Activated CD4-positive, alpha-beta T cell treated with anti-CD3 and anti-CD28 coated beads, Interleukin-2, amount 10 ng/mL, durations not matched to agents 24 days and 14 days (primary cell): ENCODE measurements at regions not wholly inside any gene's neighbourhood (a gene's known extent, or its start where the extent isn't known, plus 50 kb on each side); places are given as distances from the start of the nearest gene placed in this dataset.

Experiments
- DNase-seq: peaks from one replicate; pipeline ENCODE4 v3.0.0; 2022
- H3K27ac Mint-ChIP-seq: one replicate; pipeline ENCODE4 v1.8.0; 2022; ENCODE audit warnings: mild to moderate bottlenecking, mixed read lengths
- H3K27me3 Mint-ChIP-seq: one replicate; pipeline ENCODE4 v1.8.0; 2022; ENCODE audit warnings: mixed read lengths
- H3K36me3 Mint-ChIP-seq: one replicate; pipeline ENCODE4 v1.8.0; 2022; ENCODE audit warnings: low read depth, mild to moderate bottlenecking, mixed read lengths
- H3K4me1 Mint-ChIP-seq: one replicate; pipeline ENCODE4 v1.8.0; 2021; ENCODE audit warnings: mixed read lengths
- H3K4me3 Mint-ChIP-seq: one replicate; pipeline ENCODE4 v1.8.0; 2022; ENCODE audit warnings: mild to moderate bottlenecking, moderate library complexity, mixed read lengths
- H3K9me3 Mint-ChIP-seq: one replicate; pipeline ENCODE4 v1.8.0; 2021; ENCODE audit warnings: mixed read lengths
- intact Hi-C: fragments of 100-400 bp; cut with micrococcal nuclease; formaldehyde crosslinking; loops from one replicate; pipeline ENCODE4 v1.15.1; 2023

DNA sequence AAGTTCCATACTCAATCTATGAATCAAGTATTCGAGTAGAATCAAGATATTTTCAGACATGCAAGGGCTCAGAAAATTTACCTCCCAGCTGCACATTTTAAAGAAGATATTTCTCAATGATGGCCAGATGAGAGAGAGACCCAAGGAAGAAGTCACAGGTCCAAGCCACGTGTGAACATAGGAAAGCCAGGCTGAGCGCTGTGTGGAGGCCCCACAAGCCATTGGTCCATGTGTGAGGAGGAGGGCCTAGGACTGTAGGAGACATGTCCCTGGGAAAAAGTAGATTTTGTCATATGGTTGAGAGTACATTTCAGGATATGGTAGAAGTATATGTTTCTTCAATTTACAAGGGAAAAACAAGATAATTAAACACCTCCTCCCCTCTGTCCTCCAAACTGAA lies 115.8 kb upstream of the RPS23 start:
- Mint-ChIP-seq H3K27me3 (peaks cover 2% of the 10 kb centered on the region), H3K27ac (no peak overlapping the region), H3K4me1 (peaks cover 9% of the 10 kb centered on the region), H3K4me3 (no peak overlapping the region), H3K9me3 (peaks cover 14% of the 10 kb centered on the region), H3K36me3 (no peaks in the 10 kb centered on the region)
- DNase-seq = no peak
- intact Hi-C loops = no loop called here

DNA sequence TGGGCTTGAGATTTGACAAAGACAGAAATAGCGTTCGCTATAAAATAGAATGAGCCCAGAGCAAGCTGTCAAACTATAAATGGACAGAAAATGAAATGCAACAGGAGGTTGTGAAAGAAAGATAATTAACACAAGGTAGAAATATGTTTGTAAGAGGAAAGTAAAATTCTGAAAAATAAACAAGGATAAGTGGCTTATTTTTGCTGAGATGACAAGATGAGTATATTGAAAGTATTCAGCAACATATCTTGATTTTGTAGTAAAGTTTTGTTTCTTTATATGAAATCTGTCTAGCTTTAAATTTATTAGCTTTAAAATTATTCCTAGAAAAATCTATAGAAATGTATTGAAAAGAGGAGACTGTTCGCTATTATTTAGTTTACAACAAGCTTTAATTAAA lies 111.9 kb upstream of the RPS23 start:
- intact Hi-C loops = no loop called here
- peaks cover 5% of the 10 kb centered on the region for H3K36me3 Mint-ChIP-seq
- peaks cover 15% of the 10 kb centered on the region for H3K4me1 Mint-ChIP-seq
- no peak for DNase-seq
- peaks cover 24% of the 10 kb centered on the region for H3K9me3 Mint-ChIP-seq
- H3K4me3 Mint-ChIP-seq = no peak overlapping the region
- no peak overlapping the region for H3K27ac Mint-ChIP-seq
- no peaks in the 10 kb centered on the region for H3K27me3 Mint-ChIP-seq

DNA sequence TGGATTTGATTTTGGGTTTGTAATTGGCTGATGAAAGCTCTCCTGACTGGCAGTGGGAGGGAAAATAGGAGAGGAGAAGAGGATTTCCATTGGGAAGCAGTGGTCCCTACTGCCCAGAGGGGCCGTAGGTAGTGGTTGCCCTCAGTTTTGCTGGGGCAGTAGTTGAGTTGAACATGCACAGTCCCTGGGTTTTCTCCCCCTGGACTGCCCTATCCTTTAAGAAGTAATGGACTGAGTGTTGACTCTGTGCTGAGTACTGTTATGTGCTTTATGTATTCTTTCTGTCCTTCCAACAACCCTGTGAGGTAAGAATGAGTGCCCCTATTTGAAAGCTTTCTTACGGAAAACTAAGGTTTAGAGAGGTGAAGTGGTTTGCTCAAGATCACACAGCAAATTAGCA lies 111.2 kb upstream of the RPS23 start:
- peaks cover 18% of the 10 kb centered on the region for H3K4me1 Mint-ChIP-seq
- DNase-seq = no peak
- H3K27ac Mint-ChIP-seq = peak overlapping the region; percentile 85
- H3K27me3 Mint-ChIP-seq = no peaks in the 10 kb centered on the region
- peaks cover 30% of the 10 kb centered on the region for H3K9me3 Mint-ChIP-seq
- peak overlapping the region; percentile 53 for H3K4me3 Mint-ChIP-seq
- intact Hi-C loops = loop anchor here (1.0 kb wide), 1 partner anchor 32 kb away; no protein-coding TSS in a partner anchor
- H3K36me3 Mint-ChIP-seq = peaks cover 5% of the 10 kb centered on the region

DNA sequence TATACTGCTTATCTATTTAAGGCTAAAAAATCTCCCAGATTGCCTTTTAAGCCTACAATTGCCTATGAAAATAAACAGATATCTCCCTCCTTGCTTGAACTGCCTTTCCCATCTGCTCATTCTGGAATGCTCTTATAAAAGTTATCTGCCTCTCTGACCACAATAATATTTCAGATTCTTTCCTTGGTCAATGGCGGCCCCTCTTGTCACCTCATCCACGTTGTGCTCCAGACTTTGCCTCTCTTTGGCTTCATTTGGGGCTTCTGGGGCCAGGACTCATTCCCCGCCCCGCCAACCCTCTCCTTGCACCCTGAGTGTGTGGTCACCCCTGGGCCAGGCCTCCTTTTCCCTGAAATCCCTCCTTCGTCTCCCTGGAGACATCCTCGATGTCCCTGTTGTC lies 110.0 kb upstream of the RPS23 start:
- Mint-ChIP-seq H3K36me3 (peaks cover 5% of the 10 kb centered on the region), H3K4me3 (no peak overlapping the region), H3K4me1 (peaks cover 18% of the 10 kb centered on the region), H3K9me3 (peaks cover 35% of the 10 kb centered on the region), H3K27me3 (no peaks in the 10 kb centered on the region), H3K27ac (peak overlapping the region; percentile 10)
- no peak for DNase-seq
- intact Hi-C loops = loop anchor here (1.0 kb wide), 1 partner anchor 22 kb away; no protein-coding TSS in a partner anchor

DNA sequence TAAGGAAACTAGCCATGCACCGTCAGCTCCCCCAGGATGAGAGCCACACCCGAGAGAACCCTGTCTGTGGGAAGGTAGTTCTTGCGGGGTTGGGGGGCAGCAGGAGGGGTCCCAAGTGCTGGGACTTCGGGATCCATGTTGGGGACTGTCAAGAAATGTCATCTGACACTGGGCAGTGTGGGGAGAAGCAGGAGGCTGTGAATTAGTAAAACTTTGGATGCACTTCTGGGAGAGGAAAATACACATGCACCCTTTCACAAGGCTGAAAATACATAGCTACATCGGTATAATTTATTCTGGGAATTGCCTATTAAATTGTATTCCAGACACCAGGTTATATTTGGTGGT lies 109.6 kb upstream of the RPS23 start:
- H3K9me3 Mint-ChIP-seq = peaks cover 35% of the 10 kb centered on the region
- peaks cover 5% of the 10 kb centered on the region for H3K36me3 Mint-ChIP-seq
- H3K4me3 Mint-ChIP-seq = no peak overlapping the region
- intact Hi-C loops = loop anchor here (1.0 kb wide), 1 partner anchor 23 kb away; no protein-coding TSS in a partner anchor
- H3K4me1 Mint-ChIP-seq = peaks cover 18% of the 10 kb centered on the region
- H3K27me3 Mint-ChIP-seq = no peaks in the 10 kb centered on the region
- DNase-seq = peak; percentile 47
- H3K27ac Mint-ChIP-seq = no peak overlapping the region

DNA sequence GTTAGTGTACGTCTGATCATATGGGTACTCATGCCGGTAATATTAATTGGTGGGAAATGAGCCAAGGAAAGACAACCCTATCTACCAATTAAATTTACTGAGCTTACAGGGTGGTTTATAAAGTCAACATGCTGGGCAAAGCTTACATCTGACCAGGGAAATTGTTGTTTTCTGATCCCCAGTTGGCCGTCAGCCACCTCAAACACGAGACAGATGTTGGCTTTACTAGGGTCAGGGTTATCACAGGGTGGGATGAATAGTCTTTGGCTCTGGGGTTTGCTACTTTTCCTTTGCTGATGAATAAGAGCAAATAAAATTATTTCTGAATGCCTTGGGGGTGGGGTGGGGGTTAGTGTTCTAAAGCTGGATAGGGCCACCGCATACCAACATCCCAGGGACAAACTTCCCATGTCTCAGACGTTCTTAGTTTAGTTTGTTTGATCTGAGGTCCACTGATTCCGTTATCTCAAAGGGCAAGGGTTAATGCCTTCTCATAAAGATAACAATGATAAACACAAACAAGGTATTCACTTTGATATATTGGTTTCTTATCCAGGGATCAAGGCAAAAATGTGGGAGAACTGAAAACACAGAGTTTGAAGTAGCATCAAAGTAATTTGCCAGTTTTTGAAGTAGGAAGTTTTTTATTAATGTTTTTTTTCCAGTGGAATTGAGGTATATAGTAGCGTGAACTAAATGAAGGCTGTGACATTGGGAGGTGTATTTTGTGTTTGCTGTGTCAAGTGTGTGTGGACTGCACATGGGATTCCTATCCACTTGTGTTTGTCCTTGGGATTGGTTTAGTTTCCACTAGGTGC lies 109.1 kb upstream of the RPS23 start:
- Mint-ChIP-seq H3K9me3 (peaks cover 35% of the 10 kb centered on the region), H3K4me1 (peaks cover 18% of the 10 kb centered on the region), H3K27me3 (no peaks in the 10 kb centered on the region), H3K27ac (no peak overlapping the region), H3K36me3 (peaks cover 5% of the 10 kb centered on the region), H3K4me3 (no peak overlapping the region)
- DNase-seq = no peak
- intact Hi-C loops = no loop called here

DNA sequence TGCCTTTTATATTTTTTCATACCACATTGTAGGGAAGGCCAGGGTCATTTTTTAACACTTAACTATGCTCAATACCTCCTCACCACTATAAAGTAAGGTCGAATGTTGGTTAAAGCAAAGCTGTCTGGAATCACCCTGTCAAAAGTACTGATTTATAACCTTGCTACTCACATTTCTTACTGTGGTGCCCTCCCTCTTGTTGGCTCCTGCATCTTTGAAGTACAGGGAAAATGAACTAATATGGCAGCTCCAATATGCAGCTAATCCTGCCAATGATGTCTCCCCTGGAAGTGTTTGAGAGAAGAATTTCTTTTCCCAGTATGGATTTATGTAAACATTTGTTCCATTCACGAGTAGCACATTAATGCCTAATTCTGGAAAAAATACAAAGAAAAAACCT lies 108.4 kb upstream of the RPS23 start:
- intact Hi-C loops = no loop called here
- no peak for DNase-seq
- H3K27me3 Mint-ChIP-seq = no peaks in the 10 kb centered on the region
- H3K4me3 Mint-ChIP-seq = no peak overlapping the region
- H3K36me3 Mint-ChIP-seq = peaks cover 5% of the 10 kb centered on the region
- H3K4me1 Mint-ChIP-seq = peaks cover 18% of the 10 kb centered on the region
- no peak overlapping the region for H3K27ac Mint-ChIP-seq
- H3K9me3 Mint-ChIP-seq = peaks cover 30% of the 10 kb centered on the region

DNA sequence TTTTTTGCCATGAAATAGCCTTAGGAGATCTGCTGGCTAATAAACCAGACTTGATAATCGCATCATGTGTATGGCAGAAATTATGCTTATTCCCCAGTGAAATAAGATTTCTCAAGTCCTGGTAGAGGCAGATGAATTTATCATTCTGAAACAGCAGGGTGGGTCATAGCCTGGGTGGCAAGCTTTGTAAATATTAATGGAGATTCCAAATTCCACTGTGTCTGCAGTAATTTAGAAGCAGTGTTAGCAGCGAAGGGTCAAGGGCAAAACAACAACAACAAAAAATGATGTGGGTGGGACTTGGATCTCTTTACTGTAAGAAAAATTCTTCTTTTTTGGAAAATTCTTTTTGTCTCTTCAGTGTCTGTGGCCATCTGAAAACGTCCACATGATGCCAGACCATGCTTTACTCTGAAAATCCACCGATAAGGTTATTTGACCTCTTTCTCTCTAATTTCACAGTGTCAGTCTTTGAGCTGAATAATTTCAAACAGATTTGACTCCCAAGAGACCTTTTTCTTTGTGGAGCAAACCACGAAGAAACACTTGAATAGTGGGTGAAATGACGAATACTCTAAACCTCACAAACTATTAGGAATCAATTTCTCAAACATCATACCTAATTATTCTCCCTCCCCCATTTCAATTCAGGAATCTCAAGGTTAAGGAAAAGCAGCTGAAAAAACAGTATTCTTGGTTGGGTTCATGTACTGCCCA lies 106.0 kb upstream of the RPS23 start:
- Mint-ChIP-seq H3K4me1 (peaks cover 11% of the 10 kb centered on the region), H3K27ac (no peak overlapping the region), H3K27me3 (no peaks in the 10 kb centered on the region), H3K4me3 (no peak overlapping the region), H3K36me3 (peaks cover 9% of the 10 kb centered on the region), H3K9me3 (peaks cover 37% of the 10 kb centered on the region)
- DNase-seq = no peak
- intact Hi-C loops = no loop called here

DNA sequence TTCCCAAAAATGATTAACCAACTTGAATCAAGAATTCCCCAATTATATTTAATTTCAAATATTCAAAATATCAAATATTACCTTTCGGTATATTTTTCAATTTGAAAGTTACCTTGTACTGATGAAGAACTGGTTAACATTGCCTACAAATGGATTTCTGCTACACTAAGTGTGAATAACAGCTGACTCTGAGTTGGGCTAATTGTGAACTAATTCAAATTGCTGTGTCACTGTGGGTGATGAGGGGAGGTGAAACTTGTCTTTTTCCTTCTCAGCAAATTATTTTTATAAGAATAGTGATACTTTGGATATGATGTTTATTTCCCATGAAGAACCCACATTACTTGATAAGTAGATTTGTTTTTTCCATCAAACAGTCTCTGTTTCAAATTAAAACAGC lies 103.4 kb upstream of the RPS23 start:
- H3K27ac Mint-ChIP-seq = no peak overlapping the region
- H3K9me3 Mint-ChIP-seq = peaks cover 48% of the 10 kb centered on the region
- peaks cover 9% of the 10 kb centered on the region for H3K36me3 Mint-ChIP-seq
- no peak overlapping the region for H3K4me3 Mint-ChIP-seq
- intact Hi-C loops = no loop called here
- no peak for DNase-seq
- no peaks in the 10 kb centered on the region for H3K27me3 Mint-ChIP-seq
- H3K4me1 Mint-ChIP-seq = peaks cover 5% of the 10 kb centered on the region

DNA sequence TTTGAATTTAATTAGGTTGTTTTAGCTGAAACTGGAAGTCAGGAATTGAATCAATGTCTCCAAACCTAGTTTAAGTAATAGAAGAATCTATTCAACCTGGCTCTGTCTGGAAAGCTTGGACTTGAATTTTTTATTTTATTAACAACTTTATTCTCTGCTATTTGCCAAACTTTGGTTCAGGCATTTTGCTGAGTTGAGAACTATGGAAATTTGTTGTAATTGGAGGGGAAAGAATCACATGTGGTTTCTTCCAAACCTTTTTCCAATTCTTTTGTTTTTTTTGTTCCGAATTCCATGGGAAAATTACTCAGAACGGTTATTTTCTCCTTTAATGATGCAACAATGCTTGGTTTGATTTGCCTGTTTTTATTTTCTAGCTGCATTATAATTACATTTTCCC lies 98.2 kb upstream of the RPS23 start:
- peaks cover 22% of the 10 kb centered on the region for H3K36me3 Mint-ChIP-seq
- peaks cover 15% of the 10 kb centered on the region for H3K4me1 Mint-ChIP-seq
- no peak for DNase-seq
- intact Hi-C loops = no loop called here
- H3K9me3 Mint-ChIP-seq = peaks cover 47% of the 10 kb centered on the region
- no peak overlapping the region for H3K4me3 Mint-ChIP-seq
- H3K27ac Mint-ChIP-seq = no peak overlapping the region
- H3K27me3 Mint-ChIP-seq = no peaks in the 10 kb centered on the region

DNA sequence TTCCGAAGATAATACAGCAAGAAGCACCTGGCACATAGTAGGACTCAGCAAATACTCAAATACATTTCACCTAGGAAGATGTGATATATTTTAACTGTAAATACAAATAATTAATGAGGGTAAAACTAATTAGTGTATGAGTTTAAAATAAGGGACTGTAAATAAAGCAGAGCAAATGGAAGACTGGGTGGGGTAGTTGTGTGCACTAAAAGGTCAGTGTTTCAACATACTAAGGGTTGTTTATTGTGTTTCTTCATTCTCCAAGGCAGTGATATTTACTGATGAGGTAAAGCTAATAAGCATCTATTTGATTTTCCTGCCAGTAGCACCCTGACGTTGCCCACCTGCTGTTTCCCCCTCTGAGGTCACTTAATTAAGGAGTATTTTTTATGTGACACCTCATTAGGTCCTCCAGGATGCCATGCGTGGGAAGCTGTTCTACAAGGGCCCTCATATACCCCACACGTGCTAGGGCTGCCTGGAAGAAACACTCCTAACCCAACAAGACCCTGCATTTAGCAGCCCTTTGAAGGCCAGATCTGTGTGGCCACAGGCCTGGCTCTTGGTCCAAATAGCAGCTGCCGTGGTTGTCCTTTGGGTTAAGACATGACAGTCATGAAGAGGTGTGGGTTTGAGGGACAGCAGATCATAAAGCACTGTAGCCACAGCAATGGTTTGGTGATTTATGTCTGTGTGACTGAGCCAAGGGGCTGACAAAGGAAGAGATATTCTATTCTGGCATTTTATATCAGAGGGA lies 97.5 kb upstream of the RPS23 start:
- H3K4me1 Mint-ChIP-seq = peaks cover 15% of the 10 kb centered on the region
- no peaks in the 10 kb centered on the region for H3K27me3 Mint-ChIP-seq
- no peak overlapping the region for H3K27ac Mint-ChIP-seq
- no peak overlapping the region for H3K4me3 Mint-ChIP-seq
- no peak for DNase-seq
- intact Hi-C loops = no loop called here
- H3K36me3 Mint-ChIP-seq = peaks cover 22% of the 10 kb centered on the region
- peaks cover 42% of the 10 kb centered on the region for H3K9me3 Mint-ChIP-seq

DNA sequence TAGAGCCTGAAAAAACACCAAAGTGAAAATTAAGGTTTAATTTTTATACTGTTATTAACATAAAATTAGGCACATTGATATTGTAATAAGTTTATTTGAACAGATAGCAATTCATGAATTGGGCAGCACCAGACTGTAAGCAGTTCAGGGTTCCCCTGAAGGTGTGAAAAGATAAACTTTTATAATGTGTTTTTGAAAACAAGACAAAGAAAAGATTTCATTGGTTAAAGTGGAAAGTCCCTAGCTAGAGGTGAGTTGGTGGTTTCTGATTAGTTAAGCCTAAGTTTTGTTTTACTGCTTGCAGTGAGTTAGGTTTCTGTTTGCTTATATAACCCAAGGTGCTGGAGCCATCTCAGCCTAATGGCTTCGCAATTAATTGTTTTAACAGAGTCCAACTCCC lies 96.5 kb upstream of the RPS23 start:
- intact Hi-C loops = no loop called here
- Mint-ChIP-seq H3K9me3 (peaks cover 35% of the 10 kb centered on the region), H3K4me1 (peaks cover 15% of the 10 kb centered on the region), H3K27me3 (no peaks in the 10 kb centered on the region), H3K36me3 (peaks cover 19% of the 10 kb centered on the region), H3K4me3 (no peak overlapping the region), H3K27ac (peak overlapping the region; percentile 52)
- no peak for DNase-seq

DNA sequence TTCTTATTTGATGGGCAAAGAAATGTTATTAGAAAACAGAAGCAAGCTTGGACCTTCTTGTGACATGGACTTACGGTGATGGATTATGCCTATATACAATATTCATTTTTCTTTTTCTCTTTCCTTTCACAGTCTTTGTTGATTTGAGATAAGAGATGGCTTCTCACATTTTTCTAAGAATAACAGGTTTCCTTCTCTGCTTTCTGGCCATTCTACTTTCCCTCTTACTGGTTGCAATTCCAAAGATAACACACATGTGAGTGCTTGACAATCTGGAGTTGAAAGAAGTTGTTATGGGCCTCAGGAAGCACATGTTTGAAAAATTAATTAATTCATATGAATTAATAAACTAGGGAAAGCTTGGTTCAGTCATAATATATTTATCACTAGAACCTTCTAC lies 89.8 kb upstream of the RPS23 start:
- intact Hi-C loops = loop anchor here (5.0 to 10.0 kb wide), 2 partner anchors 159 to 517 kb away; no protein-coding TSS in a partner anchor
- H3K4me3 Mint-ChIP-seq = no peak overlapping the region
- no peak for DNase-seq
- H3K9me3 Mint-ChIP-seq = peaks cover 15% of the 10 kb centered on the region
- peaks cover 5% of the 10 kb centered on the region for H3K36me3 Mint-ChIP-seq
- H3K27ac Mint-ChIP-seq = no peak overlapping the region
- H3K4me1 Mint-ChIP-seq = peaks cover 21% of the 10 kb centered on the region
- no peaks in the 10 kb centered on the region for H3K27me3 Mint-ChIP-seq
